T-cell (primary cell): ENCODE measurements at regions not wholly inside any gene's neighbourhood (a gene's known extent, or its start where the extent isn't known, plus 50 kb on each side); places are given as distances from the start of the nearest gene placed in this dataset.

Source experiments
- ATAC-seq, 4 experiments: fragments of 200-7000 bp in 3 of 4; fragments of 150-1000 bp in 1 of 4; cut with Tn5 transposase; replicated peaks in 1 of 4; 1 replicate in 3 of 4; 2 replicates in 1 of 4; pipeline ENCODE4 v1.10.0; 2021; ENCODE audit warnings: moderate library complexity in 3 of 4, mild to moderate bottlenecking in 2 of 4, moderate number of reproducible peaks in 1 of 4
- CTCF ChIA-PET, 2 donors: fragments of 300-600 bp; sonication (Branson Sonifier 250); formaldehyde crosslinking; loops; one replicate each; lab custom pipeline; 2022; ENCODE audit warnings: antibody characterized with exemption in 2 of 2; lab: Charles Lee
- POLR2A ChIA-PET, 2 donors: fragments of 300-600 bp; sonication (Branson Sonifier 250); formaldehyde crosslinking; loops; one replicate each; lab custom pipeline; 2022; ENCODE audit warnings: antibody characterized with exemption in 2 of 2; lab: Charles Lee
- DNase-seq, 35 experiments: peaks; one replicate each; pipeline versions ENCODE4 v3.0.0 to v3.0.0-alpha.2; 2013 to 2023
- H3K27ac ChIP-seq: one replicate; pipeline ENCODE4 v1.5.1; 2013; ENCODE audit warnings: low read length
- H3K27me3 ChIP-seq, 2 experiments: replicated peaks in 1 of 2; 1 replicate in 1 of 2; 2 replicates in 1 of 2; pipeline versions ENCODE4 v1.6.1 to v1.7.0; 2013; ENCODE audit warnings: low read length in 1 of 2, mixed read lengths in 1 of 2; ENCODE audit not compliant: control insufficient read depth in 2 of 2, insufficient read depth in 2 of 2; ENCODE audit errors: extremely low read depth in 1 of 2
- H3K36me3 ChIP-seq, 2 donors: 1 replicate in 1 of 2; 2 replicates in 1 of 2; pipeline versions ENCODE4 v1.6.1 to v1.7.0; 2013; ENCODE audit warnings: low read length in 1 of 2; ENCODE audit not compliant: control insufficient read depth in 2 of 2, insufficient read depth in 1 of 2; ENCODE audit errors: extremely low read depth in 1 of 2
- H3K4me1 ChIP-seq, 2 experiments: 1 replicate in 1 of 2; 2 replicates in 1 of 2; pipeline versions ENCODE4 v1.6.1 to v1.7.0; 2013; ENCODE audit warnings: low read length in 2 of 2, mixed read lengths in 1 of 2; ENCODE audit not compliant: insufficient read depth in 2 of 2, control insufficient read depth in 1 of 2; ENCODE audit errors: extremely low read depth in 1 of 2
- H3K4me3 ChIP-seq, 2 donors: 1 replicate in 1 of 2; 2 replicates in 1 of 2; pipeline versions ENCODE4 v1.5.1 to v1.7.0; 2013; ENCODE audit warnings: mild to moderate bottlenecking in 2 of 2, low read length in 1 of 2, moderate library complexity in 1 of 2; ENCODE audit not compliant: control insufficient read depth in 1 of 2; ENCODE audit errors: extremely low read depth in 1 of 2
- H3K9me3 ChIP-seq: 2 replicates; pipeline ENCODE4 v1.7.0; 2013
- H3K27ac Mint-ChIP-seq, 2 donors: one replicate each; pipeline ENCODE4 v1.8.0; 2020 to 2021; ENCODE audit warnings: mild to moderate bottlenecking in 2 of 2, mixed read lengths in 2 of 2
- H3K27me3 Mint-ChIP-seq, 2 donors: one replicate each; pipeline ENCODE4 v1.8.0; 2021 to 2022; ENCODE audit warnings: mixed read lengths in 2 of 2
- H3K36me3 Mint-ChIP-seq: one replicate; pipeline ENCODE4 v1.8.0; 2021; ENCODE audit warnings: mixed read lengths
- H3K4me1 Mint-ChIP-seq, 3 donors: one replicate each; pipeline ENCODE4 v1.8.0; 2020 to 2022; ENCODE audit warnings: mixed read lengths in 3 of 3, mild to moderate bottlenecking in 1 of 3
- H3K4me3 Mint-ChIP-seq, 3 donors: one replicate each; pipeline ENCODE4 v1.8.0; 2020 to 2022; ENCODE audit warnings: mild to moderate bottlenecking in 3 of 3, mixed read lengths in 3 of 3, moderate library complexity in 3 of 3
- H3K9me3 Mint-ChIP-seq, 3 donors: one replicate each; pipeline ENCODE4 v1.8.0; 2020 to 2022; ENCODE audit warnings: mixed read lengths in 3 of 3
- WGBS: methylation state at CpG from one replicate; pipeline ENCODE4 v1.1.5; 2013; ENCODE audit warnings: missing lambda C conversion rate; ENCODE audit not compliant: insufficient coverage; 5-methylcytosine and 5-hydroxymethylcytosine counted together

GRCh38 chr2:117723888-117724434, 90.5 kb upstream of the DDX18 start:
- Mint-ChIP-seq H3K4me3 (no peak overlapping the region), H3K4me1 (peaks cover 0 to 3% (median 0%) of the 10 kb centered on the region in 3 donors), H3K9me3 (peaks cover 0 to 5% (median 0%) of the 10 kb centered on the region in 3 donors), H3K27ac (no peak overlapping the region), H3K36me3 (no peaks in the 10 kb centered on the region), H3K27me3 (peaks cover 0 to 9% of the 10 kb centered on the region in 2 donors)
- no peak for DNase-seq
- no peak for ATAC-seq
- H3K4me3 ChIP-seq: no peak overlapping the region
- H3K27me3 ChIP-seq: peaks cover 0 to 4% of the 10 kb centered on the region in 2 experiments
- no peaks in the 10 kb centered on the region for H3K36me3 ChIP-seq
- H3K4me1 ChIP-seq: no peaks in the 10 kb centered on the region
- ChIA-PET POLR2A (no interaction called here), CTCF (interaction anchor here in 1 of 2 donors (0.6 kb wide), 1 partner anchor 1131 kb away, joined by 3 read pairs; no protein-coding TSS in a partner anchor)
- no peaks in the 10 kb centered on the region for H3K9me3 ChIP-seq
- H3K27ac ChIP-seq: no peak overlapping the region
- WGBS: 81% methylated on average over 4 of the region's 9 CpGs

- Mint-ChIP-seq H3K4me3 (no peak overlapping the region), H3K36me3 (no peaks in the 10 kb centered on the region), H3K4me1 (peaks cover 0 to 3% (median 0%) of the 10 kb centered on the region in 3 donors), H3K9me3 (peaks cover 3% of the 10 kb centered on the region in 3 donors), H3K27ac (no peak overlapping the region), H3K27me3 (peaks cover 0 to 9% of the 10 kb centered on the region in 2 donors)
- no peak overlapping the region for H3K27ac ChIP-seq
- no peaks in the 10 kb centered on the region for H3K27me3 ChIP-seq
- H3K9me3 ChIP-seq: no peaks in the 10 kb centered on the region
- H3K4me1 ChIP-seq: no peaks in the 10 kb centered on the region
- DNase-seq (no peak), ATAC-seq (no peak)
- WGBS: 60% methylated on average over 1 of the region's 5 CpGs
- ChIA-PET CTCF (no interaction called here), POLR2A (interaction anchor here in 1 of 2 donors (0.6 kb wide), 1 partner anchor 490 kb away, joined by 4 read pairs; no protein-coding TSS in a partner anchor)
- H3K4me3 ChIP-seq: no peak overlapping the region
- no peaks in the 10 kb centered on the region for H3K36me3 ChIP-seq
These were observed 87.7 kb upstream of the DDX18 start for GRCh38 chr2:117726747-117727146.

- no peak for DNase-seq
- Histone ChIP-seq H3K27me3 (no peaks in the 10 kb centered on the region), H3K36me3 (no peaks in the 10 kb centered on the region), H3K9me3 (no peaks in the 10 kb centered on the region), H3K4me1 (no peaks in the 10 kb centered on the region), H3K27ac (no peak overlapping the region), H3K4me3 (no peak overlapping the region)
- peaks cover 0 to 2% of the 10 kb centered on the region in 2 donors for H3K27me3 Mint-ChIP-seq
- CTCF ChIA-PET: no interaction called here
- POLR2A ChIA-PET: no interaction called here
- H3K27ac Mint-ChIP-seq: no peak overlapping the region
- H3K4me3 Mint-ChIP-seq: no peak overlapping the region
- no peak for ATAC-seq
- peaks cover 0 to 4% (median 0%) of the 10 kb centered on the region in 3 donors for H3K9me3 Mint-ChIP-seq
- no peaks in the 10 kb centered on the region for H3K4me1 Mint-ChIP-seq
- H3K36me3 Mint-ChIP-seq: no peaks in the 10 kb centered on the region
These were observed 76.6 kb upstream of the DDX18 start for GRCh38 chr2:117737846-117738245.

- Mint-ChIP-seq H3K36me3 (no peaks in the 10 kb centered on the region), H3K4me1 (no peaks in the 10 kb centered on the region), H3K27ac (no peak overlapping the region), H3K4me3 (no peak overlapping the region), H3K9me3 (no peaks in the 10 kb centered on the region), H3K27me3 (peaks cover 0 to 2% of the 10 kb centered on the region in 2 donors)
- WGBS: 67% methylated on average over 1 of the region's 2 CpGs
- Histone ChIP-seq H3K4me3 (no peak overlapping the region), H3K4me1 (no peaks in the 10 kb centered on the region), H3K27ac (no peak overlapping the region), H3K27me3 (no peaks in the 10 kb centered on the region), H3K36me3 (no peaks in the 10 kb centered on the region), H3K9me3 (no peaks in the 10 kb centered on the region)
- ATAC-seq: no peak
- ChIA-PET POLR2A (no interaction called here), CTCF (interaction anchor here in 1 of 2 donors (0.5 kb wide), 1 partner anchor 536 kb away, joined by 4 read pairs; no protein-coding TSS in a partner anchor)
- DNase-seq: no peak
These were observed 75.3 kb upstream of the DDX18 start for GRCh38 chr2:117738991-117739839.

- Histone ChIP-seq H3K4me1 (no peaks in the 10 kb centered on the region), H3K4me3 (no peak overlapping the region), H3K27ac (no peak overlapping the region), H3K36me3 (no peaks in the 10 kb centered on the region), H3K27me3 (no peaks in the 10 kb centered on the region), H3K9me3 (no peaks in the 10 kb centered on the region)
- 48% methylated on average over 4 of the region's 5 CpGs for WGBS
- ChIA-PET POLR2A (no interaction called here), CTCF (no interaction called here)
- no peak for ATAC-seq
- no peaks in the 10 kb centered on the region for H3K9me3 Mint-ChIP-seq
- peaks cover 6 to 12% of the 10 kb centered on the region in 2 donors for H3K27me3 Mint-ChIP-seq
- H3K4me3 Mint-ChIP-seq: no peak overlapping the region
- no peak overlapping the region for H3K27ac Mint-ChIP-seq
- no peaks in the 10 kb centered on the region for H3K36me3 Mint-ChIP-seq
- no peaks in the 10 kb centered on the region for H3K4me1 Mint-ChIP-seq
- no peak for DNase-seq
These were observed 69.0 kb upstream of the DDX18 start for GRCh38 chr2:117745537-117745936.

GRCh38 chr2:117755768-117756167, 58.7 kb upstream of the DDX18 start:
- DNase-seq: no peak

More at GRCh38 chr2:117755768-117756167, 58.7 kb upstream of the DDX18 start:
- Mint-ChIP-seq H3K4me3 (no peak overlapping the region), H3K27ac (no peak overlapping the region), H3K9me3 (peaks cover 0 to 9% (median 6%) of the 10 kb centered on the region in 3 donors), H3K27me3 (no peaks in the 10 kb centered on the region), H3K36me3 (no peaks in the 10 kb centered on the region), H3K4me1 (no peaks in the 10 kb centered on the region)
- ChIA-PET CTCF (no interaction called here), POLR2A (no interaction called here)
- no peaks in the 10 kb centered on the region for H3K9me3 ChIP-seq
- H3K27ac ChIP-seq: no peak overlapping the region
- H3K36me3 ChIP-seq: no peaks in the 10 kb centered on the region
- no peaks in the 10 kb centered on the region for H3K27me3 ChIP-seq
- H3K4me1 ChIP-seq: no peaks in the 10 kb centered on the region
- ATAC-seq: no peak
- WGBS: no CpG with 5 or more reads among the region's 2 CpGs
- no peak overlapping the region for H3K4me3 ChIP-seq
